GM12875 (cell line): ENCODE measurements at regions not wholly inside any gene's neighbourhood (a gene's known extent, or its start where the extent isn't known, plus 50 kb on each side); places are given as distances from the start of the nearest gene placed in this dataset.

Experiments used
- H3K4me3 ChIP-seq: one replicate; pipeline ENCODE4 v1.5.1; 2011; ENCODE audit warnings: low read depth, low read length, control low read depth
- CTCF ChIP-seq: IDR thresholded peaks from 2 replicates; pipeline ENCODE4 v1.5.1; 2011; ENCODE audit warnings: low read depth, mild to moderate bottlenecking, control low read depth, inconsistent platforms, low read length, moderate library complexity, borderline replicate concordance; ENCODE audit not compliant: insufficient read depth

- no peak overlapping the region for H3K4me3 ChIP-seq
- TF ChIP-seq CTCF: no peak
These were observed 823.7 kb upstream of the MAN1A1 start for GRCh38 chr6:120173250-120173649.

GRCh38 chr6:120164531-120164930, 815.0 kb upstream of the MAN1A1 start:
- TF ChIP-seq CTCF: no peak
- H3K4me3 ChIP-seq: no peak overlapping the region

- no peak overlapping the region for H3K4me3 ChIP-seq
- no peak for TF ChIP-seq CTCF
These were observed 808.3 kb upstream of the MAN1A1 start for GRCh38 chr6:120157873-120158272.

GRCh38 chr6:120147071-120147871, 797.7 kb upstream of the MAN1A1 start:
- H3K4me3 ChIP-seq: no peak overlapping the region
- peak; percentile 39; the same call in 1 of the 2 replicates for TF ChIP-seq CTCF

GRCh38 chr6:120141601-120142000, 792.0 kb upstream of the MAN1A1 start:
- no peak for TF ChIP-seq CTCF
- no peak overlapping the region for H3K4me3 ChIP-seq

GRCh38 chr6:120137492-120137891, 787.9 kb upstream of the MAN1A1 start:
- TF ChIP-seq CTCF: no peak
- H3K4me3 ChIP-seq: no peak overlapping the region

GRCh38 chr6:120129228-120129627, 779.7 kb upstream of the MAN1A1 start:
- no peak overlapping the region for H3K4me3 ChIP-seq

More at GRCh38 chr6:120129228-120129627, 779.7 kb upstream of the MAN1A1 start:
- no peak for TF ChIP-seq CTCF
